ENCODE measurements at regions not wholly inside any gene's neighbourhood (a gene's known extent, or its start where the extent isn't known, plus 50 kb on each side); places are given as distances from the start of the nearest gene placed in this dataset.
"Not testable (repeated sequence)": the region's sequence is repeated elsewhere in the genome, so short reads cannot be mapped to it uniquely, and the experiment has no call there.

- TF ChIP-seq ZBTB49 (CRISPR knock-in tag; IDR thresholded peaks at IDR 0.05; ENCODE audit: borderline replicate concordance); ZNF280B (CRISPR knock-in tag; IDR thresholded peaks at IDR 0.05); ZNF740 (CRISPR knock-in tag; IDR thresholded peaks at IDR 0.05); ZNF740 (tag; IDR thresholded peaks at IDR 0.05); CTCF (IDR thresholded peaks at IDR 0.05 in 2 of 3, conservative IDR thresholded peaks at IDR 0.05 in 1 of 3; ENCODE audit: insufficient read depth in 2 of 3, low read depth in 1 of 3, low read length in 3 of 3); TCF15 (CRISPR knock-in tag; IDR thresholded peaks at IDR 0.05); HOMEZ (CRISPR knock-in tag; IDR thresholded peaks at IDR 0.05); CBFB (CRISPR knock-in tag; IDR thresholded peaks at IDR 0.05): not testable (repeated sequence)
Measured at GRCh38 chrX:114167276-114167675, 416.6 kb upstream of the HTR2C start.

Data from K562 (cell line).